K562 (cell line): ENCODE measurements at regions not wholly inside any gene's neighbourhood (a gene's known extent, or its start where the extent isn't known, plus 50 kb on each side); places are given as distances from the start of the nearest gene placed in this dataset.

Source experiments
- CXXC5 ChIP-seq: fragments of 250-450 bp; sonication (Bioruptor Pico); IDR thresholded peaks from 2 replicates; pipeline ENCODE4 v1.8.0; 2022; ENCODE audit warnings: inconsistent platforms, mild to moderate bottlenecking, moderate library complexity
- DDX20 ChIP-seq: fragments of 450-650 bp; IDR thresholded peaks from 2 replicates; pipeline ENCODE4 v1.6.1; 2016; ENCODE audit warnings: missing genetic modification characterization, low read depth, mild to moderate bottlenecking, missing compliant biosample characterization, moderate library complexity
- E2F6 ChIP-seq, 2 experiments: IDR thresholded peaks; 2 replicates each; pipeline ENCODE4 v1.6.1; 2011; ENCODE audit warnings: borderline replicate concordance in 1 of 2, control low read depth in 1 of 2, low read depth in 1 of 2, low read length in 1 of 2, mild to moderate bottlenecking in 1 of 2, mixed read lengths in 1 of 2, moderate library complexity in 1 of 2; ENCODE audit not compliant: insufficient read depth in 1 of 2, insufficient read length in 1 of 2, poor library complexity in 1 of 2, severe bottlenecking in 1 of 2; ENCODE audit errors: extremely low read depth in 1 of 2
- ELF1 ChIP-seq: fragments of 200-800 bp; sonication (Bioruptor generic); IDR thresholded peaks from 2 replicates; pipeline ENCODE4 v1.6.1; 2016; ENCODE audit warnings: missing genetic modification characterization, missing compliant biosample characterization
- GTF2E2 ChIP-seq: fragments of 200-800 bp; sonication (Bioruptor generic); IDR thresholded peaks from 2 replicates; pipeline ENCODE4 v1.6.1; 2016; ENCODE audit warnings: missing genetic modification characterization, missing compliant biosample characterization
- MLX ChIP-seq, 2 experiments: fragments of 450-650 bp in 1 of 2; sonication (generic) in 1 of 2; formaldehyde crosslinking; conservative IDR thresholded peaks; 2 replicates each; pipeline versions ENCODE4 v1.4.0 to v1.8.1; 2020 to 2022; ENCODE audit warnings: mild to moderate bottlenecking in 1 of 2, missing genetic modification reagents in 1 of 2
- MNT ChIP-seq, 2 experiments: fragments of 450-650 bp; conservative IDR thresholded peaks; 2 replicates each; pipeline ENCODE4 v1.6.1; 2017; ENCODE audit warnings: mild to moderate bottlenecking in 2 of 2, moderate library complexity in 2 of 2
- MYC ChIP-seq, 2 experiments: fragments of 250-450 bp in 1 of 2; sonication (Bioruptor Pico) in 1 of 2; IDR thresholded peaks; 2 replicates each; pipeline versions ENCODE4 v1.5.1 to v1.6.1; 2012 to 2021; ENCODE audit warnings: low read depth in 2 of 2, borderline replicate concordance in 1 of 2, improper control_type of control experiment in 1 of 2, low read length in 1 of 2, mild to moderate bottlenecking in 1 of 2, moderate library complexity in 1 of 2
- NEUROD1 ChIP-seq: fragments of 150-350 bp; IDR thresholded peaks from 2 replicates; pipeline ENCODE4 v1.6.1; 2014; ENCODE audit warnings: borderline replicate concordance, low read length, low read depth; ENCODE audit not compliant: partially characterized antibody
- POLR2A ChIP-seq: fragments of 450-650 bp; conservative IDR thresholded peaks from 2 replicates; pipeline ENCODE4 v1.6.1; 2016
- SIN3A ChIP-seq, 2 experiments: fragments of 150-350 bp in 1 of 2; IDR thresholded peaks; 2 replicates each; pipeline ENCODE4 v1.6.1; 2011 to 2016; ENCODE audit warnings: borderline replicate concordance in 2 of 2, low read depth in 2 of 2, low read length in 2 of 2, mild to moderate bottlenecking in 2 of 2, moderate library complexity in 2 of 2; ENCODE audit not compliant: control insufficient read depth in 1 of 2
- ZNF384 ChIP-seq: IDR thresholded peaks from 2 replicates; pipeline ENCODE4 v1.6.1; 2012; ENCODE audit warnings: low read depth, low read length, improper control_type of control experiment

- TF ChIP-seq ZNF384 (no peak), MYC (IDR thresholded peaks at IDR 0.05; ENCODE audit: low read depth, low read length) (no peak), MYC (CRISPR knock-in tag; IDR thresholded peaks at IDR 0.05; ENCODE audit: borderline replicate concordance, low read depth) (no peak), NEUROD1 (no peak), POLR2A (no peak), E2F6 (IDR thresholded peaks at IDR 0.05; ENCODE audit: borderline replicate concordance in 1 of 2, extremely low read depth in 1 of 2, insufficient read depth in 1 of 2, insufficient read length in 1 of 2, low read depth in 1 of 2, low read length in 1 of 2, poor library complexity in 1 of 2, severe bottlenecking in 1 of 2) (no peak), DDX20 (tag) (no peak), CXXC5 (CRISPR knock-in tag) (no peak), MNT (conservative IDR thresholded peaks at IDR 0.05) (no peak), MLX (CRISPR knock-in tag; conservative IDR thresholded peaks at IDR 0.05) (no peak), SIN3A (IDR thresholded peaks at IDR 0.05; ENCODE audit: borderline replicate concordance in 2 of 2, control insufficient read depth in 1 of 2, low read depth in 2 of 2, low read length in 2 of 2) (no peak), GTF2E2 (tag) (no peak), ELF1 (tag) (no peak)
Observed at GRCh38 chr1:61626816-61627215, 98.1 kb downstream of the TM2D1 start.
